H9 (cell line): ENCODE measurements at regions not wholly inside any gene's neighbourhood (a gene's known extent, or its start where the extent isn't known, plus 50 kb on each side); places are given as distances from the start of the nearest gene placed in this dataset.
A peak's percentile ranks its signal among the peaks of the same experiment; 100 is the strongest.

Experiments used
- DNase-seq: peaks from one replicate; pipeline ENCODE4 v3.0.0-alpha.2; 2017
- H2AFZ ChIP-seq: one replicate; pipeline ENCODE4 v1.6.1; 2013; ENCODE audit warnings: mild to moderate bottlenecking, low read length, control low read depth, moderate library complexity
- H2AK5ac ChIP-seq: 2 replicates; pipeline ENCODE4 v1.6.1; 2013; ENCODE audit warnings: low read length, control low read depth, mixed read lengths; ENCODE audit not compliant: insufficient read length
- H2BK120ac ChIP-seq: one replicate; pipeline ENCODE4 v1.6.1; 2013; ENCODE audit warnings: low read depth, mild to moderate bottlenecking, low read length, control low read depth, inconsistent platforms; ENCODE audit not compliant: poor library complexity, severe bottlenecking
- H2BK12ac ChIP-seq: 2 replicates; pipeline ENCODE4 v1.6.1; 2013; ENCODE audit warnings: low read length, control low read depth, mixed read lengths, low read depth; ENCODE audit not compliant: insufficient read length
- H2BK15ac ChIP-seq: 2 replicates; pipeline ENCODE4 v1.6.1; 2013; ENCODE audit warnings: low read depth, low read length, control low read depth
- H2BK20ac ChIP-seq: one replicate; pipeline ENCODE4 v1.6.1; 2013; ENCODE audit warnings: low read depth, mild to moderate bottlenecking, low read length, control low read depth, inconsistent platforms; ENCODE audit not compliant: poor library complexity, severe bottlenecking
- H2BK5ac ChIP-seq: 2 replicates; pipeline ENCODE4 v1.6.1; 2013; ENCODE audit warnings: low read length, control low read depth, mixed read lengths; ENCODE audit not compliant: insufficient read length
- H3K14ac ChIP-seq: 2 replicates; pipeline ENCODE4 v1.6.1; 2013; ENCODE audit warnings: low read length, control low read depth; ENCODE audit not compliant: insufficient read depth
- H3K18ac ChIP-seq: 2 replicates; pipeline ENCODE4 v1.6.1; 2013; ENCODE audit warnings: low read depth, mild to moderate bottlenecking, mixed read lengths, low read length, control low read depth; ENCODE audit not compliant: insufficient read length
- H3K23ac ChIP-seq: 2 replicates; pipeline ENCODE4 v1.6.1; 2013; ENCODE audit warnings: low read length, control low read depth, mixed read lengths, low read depth; ENCODE audit not compliant: insufficient read length
- H3K23me2 ChIP-seq: 2 replicates; pipeline ENCODE4 v1.6.1; 2013; ENCODE audit warnings: low read depth, mild to moderate bottlenecking, mixed read lengths, low read length, control low read depth; ENCODE audit not compliant: insufficient read length, poor library complexity, severe bottlenecking
- H3K27ac ChIP-seq: 2 replicates; pipeline ENCODE4 v1.5.1; 2013; ENCODE audit warnings: low read length, control low read depth, mixed read lengths, low read depth; ENCODE audit not compliant: insufficient read length
- H3K27me3 ChIP-seq: 2 replicates; pipeline ENCODE4 v1.6.1; 2013; ENCODE audit warnings: low read length, control low read depth, inconsistent platforms; ENCODE audit not compliant: insufficient read depth
- H3K4ac ChIP-seq: 2 replicates; pipeline ENCODE4 v1.6.1; 2013; ENCODE audit warnings: low read depth, mild to moderate bottlenecking, control low read depth, inconsistent platforms, low read length, moderate library complexity
- H3K4me1 ChIP-seq: 2 replicates; pipeline ENCODE4 v1.6.1; 2013; ENCODE audit warnings: low read length, control low read depth, inconsistent platforms; ENCODE audit not compliant: insufficient read depth
- H3K4me2 ChIP-seq: 2 replicates; pipeline ENCODE4 v1.6.1; 2013; ENCODE audit warnings: low read length, control low read depth, mixed read lengths; ENCODE audit not compliant: insufficient read length, insufficient read depth
- H3K56ac ChIP-seq: 2 replicates; pipeline ENCODE4 v1.6.1; 2013; ENCODE audit warnings: low read depth, mild to moderate bottlenecking, mixed read lengths, low read length, control low read depth; ENCODE audit not compliant: insufficient read length
- H3K79me1 ChIP-seq: 2 replicates; pipeline ENCODE4 v1.6.1; 2013; ENCODE audit warnings: low read depth, mild to moderate bottlenecking, moderate library complexity, low read length, control low read depth, inconsistent platforms; ENCODE audit not compliant: insufficient read depth, poor library complexity, severe bottlenecking
- H3K79me2 ChIP-seq: 2 replicates; pipeline ENCODE4 v1.6.1; 2013; ENCODE audit warnings: low read length, control low read depth, inconsistent platforms; ENCODE audit not compliant: insufficient read depth
- H3K9ac ChIP-seq: 2 replicates; pipeline ENCODE4 v1.6.1; 2013; ENCODE audit warnings: low read length, control low read depth, mixed read lengths; ENCODE audit not compliant: insufficient read length; ENCODE audit errors: extremely low read depth
- H3K9me3 ChIP-seq: one replicate; pipeline ENCODE4 v1.6.1; 2013; ENCODE audit warnings: low read depth, low read length, inconsistent platforms; ENCODE audit not compliant: control insufficient read depth
- H3T11ph ChIP-seq: one replicate; pipeline ENCODE4 v1.6.1; 2013; ENCODE audit warnings: mild to moderate bottlenecking, low read length, control low read depth, inconsistent platforms
- H4K20me1 ChIP-seq: one replicate; pipeline ENCODE4 v1.6.1; 2013; ENCODE audit not compliant: control insufficient read depth, insufficient read length, insufficient read depth
- H4K5ac ChIP-seq: 2 replicates; pipeline ENCODE4 v1.6.1; 2013; ENCODE audit warnings: low read depth, mild to moderate bottlenecking, mixed read lengths, low read length, control low read depth; ENCODE audit not compliant: insufficient read length
- H4K8ac ChIP-seq: replicated peaks from 2 replicates; pipeline ENCODE4 v1.6.1; 2013; ENCODE audit warnings: low read length, control low read depth, mixed read lengths, low read depth; ENCODE audit not compliant: insufficient read length
- H4K91ac ChIP-seq: 2 replicates; pipeline ENCODE4 v1.6.1; 2013; ENCODE audit warnings: low read depth, mild to moderate bottlenecking, moderate library complexity, mixed read lengths, low read length, control low read depth; ENCODE audit not compliant: insufficient read length
- H3K27ac Mint-ChIP-seq, 3 experiments: 2 replicates in 2 of 3; 3 replicates in 1 of 3; pipeline ENCODE4 v1.8.0; 2020 to 2021; ENCODE audit warnings: mixed read lengths in 3 of 3, mild to moderate bottlenecking in 1 of 3, moderate library complexity in 1 of 3
- H3K27me3 Mint-ChIP-seq: 2 replicates; pipeline ENCODE4 v1.8.0; 2021; ENCODE audit warnings: low read depth, mild to moderate bottlenecking, moderate library complexity, mixed read lengths
- H3K36me3 Mint-ChIP-seq, 3 experiments: 2 replicates in 2 of 3; 3 replicates in 1 of 3; pipeline ENCODE4 v1.8.0; 2020 to 2021; ENCODE audit warnings: low read depth in 3 of 3, mixed read lengths in 3 of 3; ENCODE audit not compliant: insufficient read depth in 1 of 3
- H3K4me1 Mint-ChIP-seq, 2 experiments: 2 replicates each; pipeline ENCODE4 v1.8.0; 2020; ENCODE audit warnings: mixed read lengths in 2 of 2
- H3K4me3 Mint-ChIP-seq, 2 experiments: 2 replicates in 1 of 2; 3 replicates in 1 of 2; pipeline ENCODE4 v1.8.0; 2020 to 2021; ENCODE audit warnings: mild to moderate bottlenecking in 2 of 2, mixed read lengths in 2 of 2, moderate library complexity in 1 of 2
- H3K9me3 Mint-ChIP-seq, 2 experiments: 2 replicates in 1 of 2; 3 replicates in 1 of 2; pipeline ENCODE4 v1.8.0; 2020; ENCODE audit warnings: mild to moderate bottlenecking in 2 of 2, mixed read lengths in 2 of 2, moderate library complexity in 1 of 2
- WGBS: extraction: QIAGEN DNeasy Blood & Tissue Kit; methylation state at CpG from one replicate; pipeline ENCODE4 v1.1.7; 2013; ENCODE audit warnings: missing lambda C conversion rate, low lambda C conversion rate, mixed read lengths; ENCODE audit not compliant: insufficient read length; ENCODE audit errors: extremely low coverage; 5-methylcytosine and 5-hydroxymethylcytosine counted together
- TF ChIP-seq, protein P1 (sequence below): fragments of 200-600 bp; sonication (generic); conservative IDR thresholded peaks from 3 replicates; pipeline ENCODE4 v1.8.0; 2021; ENCODE audit warnings: antibody characterized with exemption, mild to moderate bottlenecking

DNA sequence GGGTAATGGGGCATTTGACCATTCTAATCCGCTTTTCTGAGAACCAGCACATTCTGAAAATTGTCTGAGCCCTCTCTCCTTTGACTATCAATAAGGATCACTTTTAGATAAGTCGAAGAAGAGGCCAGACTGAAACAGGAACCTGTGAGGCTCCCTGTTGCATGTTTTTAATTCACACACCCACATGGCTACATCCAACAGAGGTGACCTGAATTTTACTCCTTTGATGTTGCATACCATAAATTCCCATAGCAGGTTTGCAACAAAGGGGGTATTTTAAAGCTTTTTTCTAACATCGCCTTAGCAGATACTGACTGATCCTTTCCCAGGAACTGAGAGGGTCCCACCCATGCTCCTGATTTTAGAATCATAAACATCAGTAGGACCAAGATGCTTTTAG is 450.8 kb downstream of the USP25 start:
- Histone ChIP-seq H3K23me2 (no peaks in the 10 kb centered on the region), H3K56ac (no peak overlapping the region), H2AK5ac (no peak overlapping the region), H3K79me1 (no peaks in the 10 kb centered on the region), H3K4me1 (no peaks in the 10 kb centered on the region; the same call in 1 of the 2 replicates), H2BK15ac (no peak overlapping the region), H2BK5ac (no peak overlapping the region), H3K4ac (no peak overlapping the region), H2AFZ (no peak overlapping the region), H4K8ac (no peak overlapping the region), H3K14ac (no peak overlapping the region), H2BK20ac (no peak overlapping the region), H4K20me1 (no peaks in the 10 kb centered on the region), H3K4me2 (no peak overlapping the region), H2BK120ac (no peak overlapping the region), H4K5ac (no peak overlapping the region), H3K18ac (no peak overlapping the region), H4K91ac (no peak overlapping the region), H3K23ac (no peak overlapping the region), H3K27me3 (no peaks in the 10 kb centered on the region), H3T11ph (no peak overlapping the region), H3K9ac (no peak overlapping the region), H3K79me2 (no peaks in the 10 kb centered on the region), H2BK12ac (no peak overlapping the region), H3K9me3 (no peaks in the 10 kb centered on the region), H3K27ac (no peak overlapping the region)
- Mint-ChIP-seq H3K4me1 (peaks cover 20 to 27% of the 10 kb centered on the region in 2 experiments), H3K36me3 (no peaks in the 10 kb centered on the region), H3K9me3 (no peaks in the 10 kb centered on the region), H3K27ac (peak overlapping the region in 2 of 3 experiments; percentile 20 to 37; a peak in 2 of 7 replicates), H3K27me3 (no peaks in the 10 kb centered on the region), H3K4me3 (no peak overlapping the region)
- no CpG with 5 or more reads among the region's 3 CpGs for WGBS
- no peak for DNase-seq
- TF ChIP-seq, protein P1, sequence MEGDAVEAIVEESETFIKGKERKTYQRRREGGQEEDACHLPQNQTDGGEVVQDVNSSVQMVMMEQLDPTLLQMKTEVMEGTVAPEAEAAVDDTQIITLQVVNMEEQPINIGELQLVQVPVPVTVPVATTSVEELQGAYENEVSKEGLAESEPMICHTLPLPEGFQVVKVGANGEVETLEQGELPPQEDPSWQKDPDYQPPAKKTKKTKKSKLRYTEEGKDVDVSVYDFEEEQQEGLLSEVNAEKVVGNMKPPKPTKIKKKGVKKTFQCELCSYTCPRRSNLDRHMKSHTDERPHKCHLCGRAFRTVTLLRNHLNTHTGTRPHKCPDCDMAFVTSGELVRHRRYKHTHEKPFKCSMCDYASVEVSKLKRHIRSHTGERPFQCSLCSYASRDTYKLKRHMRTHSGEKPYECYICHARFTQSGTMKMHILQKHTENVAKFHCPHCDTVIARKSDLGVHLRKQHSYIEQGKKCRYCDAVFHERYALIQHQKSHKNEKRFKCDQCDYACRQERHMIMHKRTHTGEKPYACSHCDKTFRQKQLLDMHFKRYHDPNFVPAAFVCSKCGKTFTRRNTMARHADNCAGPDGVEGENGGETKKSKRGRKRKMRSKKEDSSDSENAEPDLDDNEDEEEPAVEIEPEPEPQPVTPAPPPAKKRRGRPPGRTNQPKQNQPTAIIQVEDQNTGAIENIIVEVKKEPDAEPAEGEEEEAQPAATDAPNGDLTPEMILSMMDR: no peak
